SK-N-SH (cell line): ENCODE measurements at regions not wholly inside any gene's neighbourhood (a gene's known extent, or its start where the extent isn't known, plus 50 kb on each side); places are given as distances from the start of the nearest gene placed in this dataset.
"Not testable (repeated sequence)": the region's sequence is repeated elsewhere in the genome, so short reads cannot be mapped to it uniquely, and the experiment has no call there.

ENCODE experiments used
- CTCF ChIA-PET: fragments of 300-600, 350-600 bp; formaldehyde crosslinking; extraction: SDS; loops from one replicate; lab custom pipeline; 2021; lab: Yijun Ruan, JAX
- POLR2A ChIA-PET: fragments of 350-600 bp; sonication (Branson Sonifier 250); formaldehyde crosslinking; extraction: SDS; loops from one replicate; lab custom pipeline; 2020; ENCODE audit warnings: antibody characterized with exemption, inconsistent platforms; lab: Yijun Ruan, JAX
- DNase-seq: peaks from one replicate; pipeline ENCODE4 v3.0.0; 2012
- H2AFZ ChIP-seq: fragments of 200-600 bp; sonication (generic); 2 replicates; pipeline ENCODE4 v1.8.1; 2016; ENCODE audit warnings: antibody characterized with exemption, mild to moderate bottlenecking, low read depth
- H3F3A ChIP-seq: fragments of 200-600 bp; sonication (generic); replicated peaks from 2 replicates; pipeline ENCODE3; 2016; ENCODE audit warnings: antibody characterized with exemption, mild to moderate bottlenecking; ENCODE audit not compliant: insufficient read depth
- H3K27ac ChIP-seq, 2 experiments: fragments of 200-500 bp in 1 of 2; fragments of 200-600 bp in 1 of 2; sonication (Bioruptor generic) in 1 of 2; sonication (generic), shearing (Covaris generic) in 1 of 2; 2 replicates each; pipeline versions ENCODE4 v1.5.1 to v1.6.1; 2014 to 2016; ENCODE audit warnings: low read depth in 2 of 2, inconsistent platforms in 1 of 2, low read length in 1 of 2, mild to moderate bottlenecking in 1 of 2, mixed read lengths in 1 of 2
- H3K27me3 ChIP-seq: fragments of 200-600 bp; sonication (generic), shearing (Covaris generic); 2 replicates; pipeline ENCODE4 v1.6.1; 2016; ENCODE audit warnings: mixed run types; ENCODE audit not compliant: insufficient read depth
- H3K36me3 ChIP-seq, 2 experiments: fragments of 200-500 bp in 1 of 2; fragments of 200-600 bp in 1 of 2; sonication (Bioruptor generic) in 1 of 2; sonication (generic) in 1 of 2; replicated peaks in 1 of 2; 2 replicates each; pipeline versions ENCODE3 to v1.5.1; 2014 to 2016; ENCODE audit warnings: low read length in 1 of 2, mild to moderate bottlenecking in 1 of 2; ENCODE audit not compliant: insufficient read depth in 2 of 2, control insufficient read depth in 1 of 2
- H3K4me1 ChIP-seq, 2 experiments: fragments of 200-500 bp in 1 of 2; fragments of 200-600 bp in 1 of 2; sonication (Bioruptor generic) in 1 of 2; sonication (generic), shearing (Covaris generic) in 1 of 2; 2 replicates each; pipeline versions ENCODE4 v1.5.1 to v1.6.1; 2014 to 2016; ENCODE audit warnings: low read depth in 1 of 2, low read length in 1 of 2, mixed run types in 1 of 2; ENCODE audit not compliant: insufficient read depth in 2 of 2, control insufficient read depth in 1 of 2
- H3K4me2 ChIP-seq: fragments of 200-600 bp; sonication (generic), shearing (Covaris generic); 2 replicates; pipeline ENCODE4 v1.6.1; 2017; ENCODE audit warnings: mixed run types
- H3K4me3 ChIP-seq, 2 experiments: fragments of 200-500 bp in 1 of 2; fragments of 200-600 bp in 1 of 2; sonication (Bioruptor generic) in 1 of 2; sonication (generic), shearing (Covaris generic) in 1 of 2; 2 replicates each; pipeline versions ENCODE4 v1.5.1 to v1.8.1; 2014 to 2016; ENCODE audit warnings: low read depth in 2 of 2, inconsistent platforms in 1 of 2, low read length in 1 of 2, mild to moderate bottlenecking in 1 of 2, mixed read lengths in 1 of 2, moderate library complexity in 1 of 2
- H3K79me2 ChIP-seq: fragments of 200-600 bp; sonication (generic); 2 replicates; pipeline ENCODE4 v1.8.1; 2017; ENCODE audit warnings: mild to moderate bottlenecking; ENCODE audit not compliant: insufficient read depth
- H3K9ac ChIP-seq: fragments of 200-600 bp; sonication (generic); 2 replicates; pipeline ENCODE4 v1.6.1; 2017; ENCODE audit warnings: mixed run types
- H3K9me2 ChIP-seq: fragments of 200-600 bp; sonication (generic); 2 replicates; pipeline ENCODE4 v1.6.1; 2017; ENCODE audit warnings: mixed run types
- H3K9me3 ChIP-seq: fragments of 200-600 bp; sonication (generic); 2 replicates; pipeline ENCODE4 v1.6.1; 2017; ENCODE audit warnings: mixed run types, mild to moderate bottlenecking, moderate library complexity
- H4K20me1 ChIP-seq: fragments of 200-600 bp; sonication (generic); 2 replicates; pipeline ENCODE4 v1.6.1; 2017; ENCODE audit warnings: mild to moderate bottlenecking, mixed run types; ENCODE audit not compliant: insufficient read depth
- EZH2phosphoT487 ChIP-seq: fragments of 200-600 bp; sonication (generic); IDR thresholded peaks from 2 replicates; pipeline ENCODE4 v1.6.1; 2017; ENCODE audit warnings: low read depth, mixed run types, mild to moderate bottlenecking, antibody characterized with exemption, moderate library complexity, borderline replicate concordance
- FOSL2 ChIP-seq: IDR thresholded peaks from 2 replicates; pipeline ENCODE4 v1.4.0; 2012; ENCODE audit warnings: low read depth, mild to moderate bottlenecking, moderate library complexity, borderline replicate concordance
- JUND ChIP-seq: IDR thresholded peaks from 2 replicates; pipeline ENCODE4 v1.4.0; 2012
- MXI1 ChIP-seq: IDR thresholded peaks from 2 replicates; pipeline ENCODE4 v1.6.1; 2012; ENCODE audit warnings: mild to moderate bottlenecking, low read depth, low read length, improper control_type of control experiment
- RAD21 ChIP-seq: IDR thresholded peaks from 2 replicates; pipeline ENCODE4 v1.6.1; 2012; ENCODE audit warnings: mild to moderate bottlenecking, low read length
- REST ChIP-seq: IDR thresholded peaks from 2 replicates; pipeline ENCODE4 v1.6.1; 2012; ENCODE audit warnings: mild to moderate bottlenecking, low read depth, low read length, moderate library complexity
- TCF12 ChIP-seq: IDR thresholded peaks from 2 replicates; pipeline ENCODE4 v1.4.0; 2012
- USF2 ChIP-seq: fragments of 150-350 bp; IDR thresholded peaks from 2 replicates; pipeline ENCODE4 v1.6.1; 2017; ENCODE audit warnings: antibody characterized with exemption, low read length, low read depth, borderline replicate concordance
- YY1 ChIP-seq: IDR thresholded peaks from 2 replicates; pipeline ENCODE4 v1.4.0; 2012; ENCODE audit warnings: low read depth, mild to moderate bottlenecking
- WGBS: methylation state at CpG from one replicate; pipeline ENCODE4 v1.1.6; 2017; ENCODE audit warnings: low lambda C conversion rate; 5-methylcytosine and 5-hydroxymethylcytosine counted together

GRCh38 chr15:31615643-31616415, 289.2 kb downstream of the KLF13 start:
- H3K4me2 ChIP-seq = no peak overlapping the region
- no peaks in the 10 kb centered on the region for H4K20me1 ChIP-seq
- H3K4me3 ChIP-seq = no peak overlapping the region
- no peak overlapping the region for H2AFZ ChIP-seq
- no peak for DNase-seq
- no peaks in the 10 kb centered on the region for H3K9me2 ChIP-seq
- H3K9me3 ChIP-seq = no peaks in the 10 kb centered on the region
- no peaks in the 10 kb centered on the region for H3K79me2 ChIP-seq
- H3K27ac ChIP-seq = no peak overlapping the region
- POLR2A ChIA-PET = no interaction called here
- H3K4me1 ChIP-seq = no peaks in the 10 kb centered on the region; a peak in 1 of 4 replicates
- WGBS = 38% methylated on average over 9 of the region's 9 CpGs
- CTCF ChIA-PET = interaction anchor here (1.4 to 1.6 kb wide), 2 partner anchors 10 to 20 kb away, joined by 4 to 5 read pairs; no protein-coding TSS in a partner anchor
- no peak for TF ChIP-seq RAD21
- TF ChIP-seq YY1 = no peak
- TF ChIP-seq REST = no peak
- no peak for TF ChIP-seq MXI1
- no peak for TF ChIP-seq EZH2phosphoT487
- TF ChIP-seq FOSL2 = no peak
- no peak for TF ChIP-seq USF2
- TF ChIP-seq TCF12 = no peak
- no peak for TF ChIP-seq JUND
- H3F3A ChIP-seq = no peaks in the 10 kb centered on the region
- H3K27me3 ChIP-seq = no peaks in the 10 kb centered on the region
- H3K36me3 ChIP-seq = no peaks in the 10 kb centered on the region
- no peak overlapping the region for H3K9ac ChIP-seq

GRCh38 chr15:31623297-31623696, 296.7 kb downstream of the KLF13 start:
- WGBS = 33% methylated on average over 8 of the region's 11 CpGs
- H3K4me3 ChIP-seq, H3K4me2 ChIP-seq, POLR2A ChIA-PET, DNase-seq, H3K9me2 ChIP-seq, H3F3A ChIP-seq, H3K9ac ChIP-seq, H3K27ac ChIP-seq, H3K9me3 ChIP-seq, H3K36me3 ChIP-seq, H3K27me3 ChIP-seq, H2AFZ ChIP-seq, CTCF ChIA-PET, H4K20me1 ChIP-seq, H3K4me1 ChIP-seq, H3K79me2 ChIP-seq: not testable (repeated sequence)

GRCh38 chr15:31624115-31624514, 297.5 kb downstream of the KLF13 start:
- H3K9ac ChIP-seq, CTCF ChIA-PET, H3K9me3 ChIP-seq, H4K20me1 ChIP-seq, H3K4me1 ChIP-seq, H3K4me3 ChIP-seq, H3K4me2 ChIP-seq, POLR2A ChIA-PET, DNase-seq, H3K27ac ChIP-seq, H3K36me3 ChIP-seq, H3K27me3 ChIP-seq, H3K9me2 ChIP-seq, H3K79me2 ChIP-seq, H2AFZ ChIP-seq, H3F3A ChIP-seq: not testable (repeated sequence)
- 5% methylated on average over 1 of the region's 1 CpG for WGBS

- DNase-seq, H3K9me3 ChIP-seq, H2AFZ ChIP-seq, H3K9me2 ChIP-seq, POLR2A ChIA-PET, H3K36me3 ChIP-seq, H3K79me2 ChIP-seq, H4K20me1 ChIP-seq, H3K4me1 ChIP-seq, H3K9ac ChIP-seq, H3K4me3 ChIP-seq, H3K4me2 ChIP-seq, H3K27ac ChIP-seq, H3F3A ChIP-seq, H3K27me3 ChIP-seq: not testable (repeated sequence)
- WGBS = 20% methylated on average over 6 of the region's 6 CpGs
- CTCF ChIA-PET = interaction anchor here (1.5 kb wide), 1 partner anchor 339 kb away, joined by 4 read pairs; no protein-coding TSS in a partner anchor
These were observed 309.1 kb downstream of the KLF13 start for GRCh38 chr15:31635715-31636114.
